ENCODE measurements at regions not wholly inside any gene's neighbourhood (a gene's known extent, or its start where the extent isn't known, plus 50 kb on each side); places are given as distances from the start of the nearest gene placed in this dataset.

DNA sequence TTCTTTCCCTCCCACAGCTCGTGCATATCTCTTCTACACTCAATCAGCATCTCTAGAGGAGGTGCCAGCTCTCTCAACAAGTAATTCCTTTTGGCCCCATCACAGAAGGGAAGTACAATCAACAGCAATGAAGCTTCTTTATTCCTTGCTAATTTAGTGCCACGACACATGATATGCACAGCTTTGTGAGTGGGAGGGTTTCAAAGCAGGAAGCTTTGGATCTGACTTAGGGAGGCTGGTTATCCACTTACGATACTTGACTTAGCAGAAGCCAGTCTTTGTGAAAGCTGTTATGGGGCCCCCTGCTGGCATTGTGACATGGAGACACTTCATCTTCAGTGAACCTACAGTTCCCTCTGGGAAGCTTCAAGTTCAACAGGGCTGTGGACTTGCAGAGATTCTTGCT lies 81.0 kb downstream of the TMEM100 start:
- H3K9me3 ChIP-seq (ENCODE audit: control insufficient read depth in 4 of 4, insufficient read depth in 3 of 4, low read length in 3 of 4), result no peaks in the 10 kb centered on the region
- ATAC-seq (ENCODE audit: insufficient read depth, low FRiP score) (peak; percentile 58), DNase-seq (peak; percentile 71 to 87 (median 79))
- no peak overlapping the region for H3K4me3 ChIP-seq
- H3K27ac ChIP-seq (ENCODE audit: low read depth in 1 of 2, low read length in 1 of 2), result no peak overlapping the region
- 30 to 43% methylated on average over 3 of the region's 3 CpGs for WGBS, 2 donors
- no peak overlapping the region for H3K9ac ChIP-seq (ENCODE audit: insufficient read depth in 1 of 2, low read length in 2 of 2)
- H3K36me3 ChIP-seq (ENCODE audit: control insufficient read depth in 4 of 4, insufficient read depth in 4 of 4, low read length in 4 of 4), result no peaks in the 10 kb centered on the region
- H3K27me3 ChIP-seq (ENCODE audit: control insufficient read depth in 3 of 3, insufficient read depth in 3 of 3, low read length in 2 of 3), result no peaks in the 10 kb centered on the region
- TF ChIP-seq, protein P1, sequence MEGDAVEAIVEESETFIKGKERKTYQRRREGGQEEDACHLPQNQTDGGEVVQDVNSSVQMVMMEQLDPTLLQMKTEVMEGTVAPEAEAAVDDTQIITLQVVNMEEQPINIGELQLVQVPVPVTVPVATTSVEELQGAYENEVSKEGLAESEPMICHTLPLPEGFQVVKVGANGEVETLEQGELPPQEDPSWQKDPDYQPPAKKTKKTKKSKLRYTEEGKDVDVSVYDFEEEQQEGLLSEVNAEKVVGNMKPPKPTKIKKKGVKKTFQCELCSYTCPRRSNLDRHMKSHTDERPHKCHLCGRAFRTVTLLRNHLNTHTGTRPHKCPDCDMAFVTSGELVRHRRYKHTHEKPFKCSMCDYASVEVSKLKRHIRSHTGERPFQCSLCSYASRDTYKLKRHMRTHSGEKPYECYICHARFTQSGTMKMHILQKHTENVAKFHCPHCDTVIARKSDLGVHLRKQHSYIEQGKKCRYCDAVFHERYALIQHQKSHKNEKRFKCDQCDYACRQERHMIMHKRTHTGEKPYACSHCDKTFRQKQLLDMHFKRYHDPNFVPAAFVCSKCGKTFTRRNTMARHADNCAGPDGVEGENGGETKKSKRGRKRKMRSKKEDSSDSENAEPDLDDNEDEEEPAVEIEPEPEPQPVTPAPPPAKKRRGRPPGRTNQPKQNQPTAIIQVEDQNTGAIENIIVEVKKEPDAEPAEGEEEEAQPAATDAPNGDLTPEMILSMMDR (IDR thresholded peaks at IDR 0.05; ENCODE audit: control extremely low read depth, extremely low read depth), result peak; percentile 26
- peaks cover 0 to 6% (median 0%) of the 10 kb centered on the region in 5 donors for H3K4me1 ChIP-seq (ENCODE audit: control insufficient read depth in 5 of 5, insufficient read depth in 5 of 5, low read length in 5 of 5)

DNA sequence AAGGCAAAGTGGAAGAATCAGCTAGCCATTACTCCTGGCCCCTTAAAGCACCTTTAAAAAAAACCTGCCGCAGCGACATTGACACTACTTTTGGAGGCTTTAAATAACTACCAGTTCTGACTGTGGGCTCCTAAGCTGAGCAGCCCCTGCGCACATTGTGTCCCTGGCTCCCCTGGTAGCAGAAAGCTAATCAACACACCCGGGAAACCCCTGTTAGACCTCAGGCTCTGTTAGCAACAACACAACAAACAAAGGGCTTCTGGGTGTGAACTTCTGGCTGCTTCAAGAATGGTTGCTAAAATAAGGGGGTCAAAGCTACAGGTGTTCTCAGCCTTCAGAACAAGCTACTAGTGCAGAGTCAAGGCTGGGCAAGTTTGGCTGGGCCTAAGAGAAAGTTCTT lies 83.6 kb downstream of the TMEM100 start:
- TF ChIP-seq, protein P1 (IDR thresholded peaks at IDR 0.05; ENCODE audit: control extremely low read depth, extremely low read depth), result no peak
- Histone ChIP-seq H3K36me3 (ENCODE audit: control insufficient read depth in 4 of 4, insufficient read depth in 4 of 4, low read length in 4 of 4) (no peaks in the 10 kb centered on the region), H3K9ac (ENCODE audit: insufficient read depth in 1 of 2, low read length in 2 of 2) (no peak overlapping the region), H3K4me1 (ENCODE audit: control insufficient read depth in 5 of 5, insufficient read depth in 5 of 5, low read length in 5 of 5) (peaks cover 0 to 8% (median 4%) of the 10 kb centered on the region in 5 donors), H3K27ac (ENCODE audit: low read depth in 1 of 2, low read length in 1 of 2) (no peak overlapping the region), H3K27me3 (ENCODE audit: control insufficient read depth in 3 of 3, insufficient read depth in 3 of 3, low read length in 2 of 3) (no peaks in the 10 kb centered on the region), H3K9me3 (ENCODE audit: control insufficient read depth in 4 of 4, insufficient read depth in 3 of 4, low read length in 3 of 4) (no peaks in the 10 kb centered on the region), H3K4me3 (no peak overlapping the region)
- no peak for ATAC-seq (ENCODE audit: insufficient read depth, low FRiP score)
- no peak for DNase-seq
- 70 to 73% methylated on average over 4 of the region's 4 CpGs for WGBS, 2 donors

DNA sequence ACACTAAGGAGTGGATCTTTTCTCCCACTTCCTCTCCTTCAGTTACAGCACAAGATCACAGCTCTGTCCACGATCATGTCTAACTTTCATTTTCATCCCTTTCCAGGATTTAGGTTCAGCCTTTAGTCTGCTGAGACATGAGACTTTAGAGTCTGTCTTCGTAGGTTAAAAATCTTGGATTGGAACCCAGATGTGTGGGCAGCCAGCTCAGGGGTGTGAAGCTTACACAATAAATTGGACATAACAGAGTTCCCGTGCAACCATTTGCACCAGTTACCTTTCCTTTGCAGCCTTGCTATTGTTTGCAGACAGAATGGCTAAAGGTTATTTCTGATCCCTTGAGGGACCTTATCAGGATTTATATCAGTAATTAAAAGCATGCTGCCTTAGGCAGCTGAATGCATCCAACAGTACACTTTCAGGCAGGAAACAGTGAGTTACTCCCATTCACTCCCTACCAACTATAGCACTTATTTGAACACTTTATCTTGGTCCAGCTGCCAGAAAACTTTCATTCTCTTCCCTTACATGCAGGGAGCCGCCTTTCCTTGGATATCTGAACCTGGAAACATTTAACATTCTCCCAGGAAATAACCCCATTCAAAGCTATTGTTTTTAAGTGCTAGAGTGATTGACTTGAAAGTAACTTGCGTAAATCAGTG lies 87.3 kb downstream of the TMEM100 start:
- H3K4me3 ChIP-seq, result no peak overlapping the region
- TF ChIP-seq, protein P1 (IDR thresholded peaks at IDR 0.05; ENCODE audit: control extremely low read depth, extremely low read depth), result no peak
- peaks cover 0 to 8% (median 0%) of the 10 kb centered on the region in 5 donors for H3K4me1 ChIP-seq (ENCODE audit: control insufficient read depth in 5 of 5, insufficient read depth in 5 of 5, low read length in 5 of 5)
- DNase-seq, result peak in 1 of 3 donors; percentile 27
- WGBS, 2 donors, result 39 to 47% methylated on average over 5 of the region's 5 CpGs
- no peaks in the 10 kb centered on the region for H3K27me3 ChIP-seq (ENCODE audit: control insufficient read depth in 3 of 3, insufficient read depth in 3 of 3, low read length in 2 of 3)
- no peaks in the 10 kb centered on the region for H3K36me3 ChIP-seq (ENCODE audit: control insufficient read depth in 4 of 4, insufficient read depth in 4 of 4, low read length in 4 of 4)
- no peak for ATAC-seq (ENCODE audit: insufficient read depth, low FRiP score)
- H3K9ac ChIP-seq (ENCODE audit: insufficient read depth in 1 of 2, low read length in 2 of 2), result no peak overlapping the region
- no peak overlapping the region for H3K27ac ChIP-seq (ENCODE audit: low read depth in 1 of 2, low read length in 1 of 2)
- peaks cover 0 to 1% (median 0%) of the 10 kb centered on the region in 4 donors for H3K9me3 ChIP-seq (ENCODE audit: control insufficient read depth in 4 of 4, insufficient read depth in 3 of 4, low read length in 3 of 4)
